ENCODE measurements at regions not wholly inside any gene's neighbourhood (a gene's known extent, or its start where the extent isn't known, plus 50 kb on each side); places are given as distances from the start of the nearest gene placed in this dataset.
"Not testable (repeated sequence)": the region's sequence is repeated elsewhere in the genome, so short reads cannot be mapped to it uniquely, and the experiment has no call there.

- intact Hi-C loops (cut with micrococcal nuclease; ENCODE audit: unreplicated experiment) = no loop called here
- Mint-ChIP-seq H3K4me1 (ENCODE audit: low read depth, unreplicated experiment) (no peaks in the 10 kb centered on the region), H3K4me3 (ENCODE audit: low read depth, unreplicated experiment) (no peak overlapping the region), H3K36me3 (ENCODE audit: insufficient read depth, unreplicated experiment) (no peaks in the 10 kb centered on the region), H3K27ac (ENCODE audit: unreplicated experiment) (no peak overlapping the region), H3K9me3 (ENCODE audit: low read depth, unreplicated experiment) (peaks cover 3% of the 10 kb centered on the region), H3K27me3 (ENCODE audit: unreplicated experiment) (no peaks in the 10 kb centered on the region)
- BruUV-seq (replicated peaks) = no TSS peak
- no peak for DNase-seq
- no peak for TF ChIP-seq CTCF (IDR thresholded peaks at IDR 0.05; ENCODE audit: unreplicated experiment)
- CTCF ChIA-PET = no interaction called here
Observed at GRCh38 chr14:87255058-87255457, 737.9 kb downstream of the GALC start.

GRCh38 chr14:87254331-87254874, 738.6 kb downstream of the GALC start:
- CTCF ChIA-PET = no interaction called here
- intact Hi-C loops (cut with micrococcal nuclease; ENCODE audit: unreplicated experiment) = no loop called here
- Mint-ChIP-seq H3K27ac (ENCODE audit: unreplicated experiment) (no peak overlapping the region), H3K36me3 (ENCODE audit: insufficient read depth, unreplicated experiment) (no peaks in the 10 kb centered on the region), H3K27me3 (ENCODE audit: unreplicated experiment) (no peaks in the 10 kb centered on the region), H3K4me1 (ENCODE audit: low read depth, unreplicated experiment) (no peaks in the 10 kb centered on the region), H3K9me3 (ENCODE audit: low read depth, unreplicated experiment) (no peaks in the 10 kb centered on the region), H3K4me3 (ENCODE audit: low read depth, unreplicated experiment) (no peak overlapping the region)
- BruUV-seq (replicated peaks) = no TSS peak
- DNase-seq = no peak
- no peak for TF ChIP-seq CTCF (IDR thresholded peaks at IDR 0.05; ENCODE audit: unreplicated experiment)

- H3K27ac Mint-ChIP-seq (ENCODE audit: unreplicated experiment); DNase-seq; BruUV-seq (replicated peaks); H3K9me3 Mint-ChIP-seq (ENCODE audit: low read depth, unreplicated experiment); H3K4me1 Mint-ChIP-seq (ENCODE audit: low read depth, unreplicated experiment); CTCF ChIA-PET; H3K4me3 Mint-ChIP-seq (ENCODE audit: low read depth, unreplicated experiment); intact Hi-C loops (cut with micrococcal nuclease; ENCODE audit: unreplicated experiment); H3K36me3 Mint-ChIP-seq (ENCODE audit: insufficient read depth, unreplicated experiment); H3K27me3 Mint-ChIP-seq (ENCODE audit: unreplicated experiment): not testable (repeated sequence)
Observed at GRCh38 chr14:87253791-87254190, 739.2 kb downstream of the GALC start.

- Mint-ChIP-seq H3K4me1 (ENCODE audit: low read depth, unreplicated experiment) (no peaks in the 10 kb centered on the region), H3K27me3 (ENCODE audit: unreplicated experiment) (no peaks in the 10 kb centered on the region), H3K9me3 (ENCODE audit: low read depth, unreplicated experiment) (no peaks in the 10 kb centered on the region), H3K27ac (ENCODE audit: unreplicated experiment) (no peak overlapping the region), H3K4me3 (ENCODE audit: low read depth, unreplicated experiment) (no peak overlapping the region), H3K36me3 (ENCODE audit: insufficient read depth, unreplicated experiment) (no peaks in the 10 kb centered on the region)
- TF ChIP-seq CTCF (IDR thresholded peaks at IDR 0.05; ENCODE audit: unreplicated experiment) = no peak
- CTCF ChIA-PET = no interaction called here
- intact Hi-C loops (cut with micrococcal nuclease; ENCODE audit: unreplicated experiment) = no loop called here
- no TSS peak for BruUV-seq (replicated peaks)
- no peak for DNase-seq
Observed at GRCh38 chr14:87252103-87252502, 740.9 kb downstream of the GALC start.

GRCh38 chr14:87251011-87251410, 742.0 kb downstream of the GALC start:
- intact Hi-C loops (cut with micrococcal nuclease; ENCODE audit: unreplicated experiment) = no loop called here
- no peaks in the 10 kb centered on the region for H3K4me1 Mint-ChIP-seq (ENCODE audit: low read depth, unreplicated experiment)
- H3K4me3 Mint-ChIP-seq (ENCODE audit: low read depth, unreplicated experiment) = no peak overlapping the region
- BruUV-seq (replicated peaks) = no TSS peak
- no peaks in the 10 kb centered on the region for H3K9me3 Mint-ChIP-seq (ENCODE audit: low read depth, unreplicated experiment)
- no peak for DNase-seq
- H3K36me3 Mint-ChIP-seq (ENCODE audit: insufficient read depth, unreplicated experiment) = no peaks in the 10 kb centered on the region
- no peaks in the 10 kb centered on the region for H3K27me3 Mint-ChIP-seq (ENCODE audit: unreplicated experiment)
- no peak overlapping the region for H3K27ac Mint-ChIP-seq (ENCODE audit: unreplicated experiment)
- no peak for TF ChIP-seq CTCF (IDR thresholded peaks at IDR 0.05; ENCODE audit: unreplicated experiment)
- CTCF ChIA-PET = no interaction called here

Data from Calu3 (cell line).